Urinary bladder (tissue), 3 donors: ENCODE measurements at regions not wholly inside any gene's neighbourhood (a gene's known extent, or its start where the extent isn't known, plus 50 kb on each side); places are given as distances from the start of the nearest gene placed in this dataset.

ENCODE experiments used
- DNase-seq: peaks from one replicate; pipeline ENCODE4 v3.0.0-alpha.2; 2015; ENCODE audit errors: extremely low spot score
- H3K27ac ChIP-seq: one replicate; pipeline ENCODE4 v1.5.1; 2013; ENCODE audit warnings: low read depth, mild to moderate bottlenecking, moderate library complexity
- H3K36me3 ChIP-seq: one replicate; pipeline ENCODE4 v1.6.1; 2013; ENCODE audit warnings: mild to moderate bottlenecking, moderate library complexity; ENCODE audit not compliant: insufficient read depth
- H3K4me1 ChIP-seq: one replicate; pipeline ENCODE4 v1.6.1; 2013; ENCODE audit warnings: mild to moderate bottlenecking, moderate library complexity; ENCODE audit not compliant: insufficient read depth
- H3K4me3 ChIP-seq: one replicate; pipeline ENCODE4 v1.5.1; 2013; ENCODE audit warnings: low read depth, low read length
- WGBS: extraction: QIAGEN DNeasy Blood & Tissue Kit; methylation state at CpG from one replicate; pipeline ENCODE4 v1.1.7; 2013; 5-methylcytosine and 5-hydroxymethylcytosine counted together
- donor health status: healthy with polysubstance abuse.
- donor health status: healthy.

GRCh38 chr6:47391675-47392074 lies 82.0 kb upstream of the TNFRSF21 start:
- no peak for DNase-seq
- no peak overlapping the region for H3K27ac ChIP-seq
- H3K36me3 ChIP-seq: no peaks in the 10 kb centered on the region
- H3K4me3 ChIP-seq: no peak overlapping the region
- no peaks in the 10 kb centered on the region for H3K4me1 ChIP-seq

DNA sequence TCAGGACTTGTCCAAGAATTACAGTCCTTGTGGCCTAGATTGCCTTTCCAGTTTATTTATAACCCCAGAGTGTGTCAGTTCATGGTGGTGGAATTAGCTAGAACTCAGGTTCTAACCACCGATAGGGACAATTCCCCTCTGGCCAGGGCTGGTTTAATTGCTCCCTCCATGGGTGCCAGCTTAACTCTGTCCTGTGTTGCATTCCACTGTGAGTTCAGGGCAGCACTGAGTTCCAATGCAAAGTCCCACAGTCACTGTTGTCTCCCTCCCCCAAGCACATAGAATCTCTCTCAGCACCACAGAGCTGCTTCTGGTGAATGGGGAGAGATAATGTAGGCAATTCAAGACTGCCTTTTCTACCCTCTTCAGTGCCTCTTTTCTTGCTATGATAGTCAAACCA lies 82.5 kb upstream of the TNFRSF21 start:
- 90% methylated on average over 1 of the region's 1 CpG for WGBS
- H3K4me3 ChIP-seq: no peak overlapping the region
- H3K4me1 ChIP-seq: no peaks in the 10 kb centered on the region
- H3K27ac ChIP-seq: no peak overlapping the region
- no peaks in the 10 kb centered on the region for H3K36me3 ChIP-seq
- DNase-seq: no peak

DNA sequence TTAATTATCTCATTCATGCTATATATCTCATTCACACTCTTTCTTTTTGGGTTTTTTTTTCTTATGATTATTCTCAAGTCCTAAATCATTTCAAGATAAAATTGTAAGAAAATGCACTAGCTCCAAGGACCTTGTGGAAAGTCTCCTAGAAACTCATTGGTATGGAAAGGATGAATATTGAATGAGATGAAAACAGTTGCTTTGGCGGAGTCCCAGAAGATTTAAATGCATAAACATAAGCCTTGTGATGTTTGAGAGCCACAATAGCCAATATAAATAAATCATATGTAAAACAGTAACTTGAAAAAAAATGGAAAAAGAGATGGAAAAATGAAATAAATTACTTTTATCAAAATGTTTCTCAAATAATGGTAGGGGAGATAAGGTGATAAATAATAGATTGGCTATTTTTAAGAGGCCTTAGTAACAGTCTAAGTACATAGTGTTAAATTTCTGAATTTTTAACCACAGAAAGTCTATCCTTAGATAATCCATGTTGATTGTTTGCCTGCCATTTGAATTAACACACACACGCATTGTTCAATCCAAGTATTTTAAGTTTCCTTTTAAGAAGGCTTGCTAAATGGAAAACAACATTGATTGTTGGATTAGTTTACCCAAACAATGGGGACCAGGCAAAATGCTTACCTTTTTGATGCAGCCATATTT lies 81.1 kb upstream of the CD2AP start:
- H3K4me1 ChIP-seq: no peaks in the 10 kb centered on the region
- no peak overlapping the region for H3K4me3 ChIP-seq
- H3K36me3 ChIP-seq: no peaks in the 10 kb centered on the region
- no peak for DNase-seq
- H3K27ac ChIP-seq: no peak overlapping the region
- WGBS: 79% methylated on average over 2 of the region's 2 CpGs

DNA sequence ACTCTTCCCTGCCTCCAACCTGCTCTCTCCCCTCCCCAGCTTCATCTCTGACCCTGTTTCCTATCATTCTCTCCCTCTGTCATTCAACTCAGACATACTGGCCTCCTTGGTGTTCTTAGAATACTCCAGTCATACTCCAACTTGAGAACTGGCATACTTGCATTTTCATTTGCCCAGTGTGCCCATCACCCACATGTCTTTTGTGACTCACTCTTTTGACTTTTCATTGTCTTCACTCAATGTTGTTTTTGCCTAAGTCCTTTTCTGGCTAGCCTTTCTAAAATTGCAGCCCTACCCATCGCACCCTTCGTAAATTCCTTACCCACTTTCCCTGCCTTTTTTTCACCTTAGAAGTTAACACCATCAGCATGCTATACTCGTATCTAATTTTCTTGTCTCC lies 77.0 kb upstream of the CD2AP start:
- H3K36me3 ChIP-seq: no peaks in the 10 kb centered on the region
- H3K4me1 ChIP-seq: no peaks in the 10 kb centered on the region
- no peak for DNase-seq
- H3K27ac ChIP-seq: no peak overlapping the region
- WGBS: 94% methylated on average over 3 of the region's 3 CpGs
- H3K4me3 ChIP-seq: no peak overlapping the region

DNA sequence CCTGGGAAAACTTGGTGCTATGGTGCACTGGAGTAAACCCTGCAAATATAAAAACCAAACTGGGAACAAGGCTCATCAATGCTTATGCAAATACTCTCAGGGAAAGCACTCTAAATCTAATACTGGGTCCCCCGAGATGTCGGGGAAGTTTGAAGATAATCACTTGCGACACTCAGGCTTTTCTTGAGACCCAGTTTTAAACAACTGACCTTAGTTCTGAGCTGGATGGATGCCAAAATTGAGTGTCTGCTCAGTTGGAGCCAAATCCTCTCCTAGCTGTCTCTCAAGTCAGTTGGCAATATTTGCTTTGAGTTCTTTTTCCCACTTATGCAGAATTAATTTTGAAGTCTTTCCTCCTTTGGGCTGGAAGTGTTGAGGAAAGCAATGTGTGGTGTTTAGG lies 75.5 kb upstream of the CD2AP start:
- Histone ChIP-seq H3K36me3 (no peaks in the 10 kb centered on the region), H3K4me1 (no peaks in the 10 kb centered on the region), H3K4me3 (no peak overlapping the region), H3K27ac (no peak overlapping the region)
- DNase-seq: no peak
- 65% methylated on average over 3 of the region's 3 CpGs for WGBS

- no peak overlapping the region for H3K27ac ChIP-seq
- no peak overlapping the region for H3K4me3 ChIP-seq
- H3K36me3 ChIP-seq: no peaks in the 10 kb centered on the region
- WGBS: 90% methylated on average over 2 of the region's 2 CpGs
- H3K4me1 ChIP-seq: no peaks in the 10 kb centered on the region
- DNase-seq: no peak
These were observed 74.5 kb upstream of the CD2AP start for GRCh38 chr6:47403056-47403455.

GRCh38 chr6:47403801-47404200 lies 73.8 kb upstream of the CD2AP start:
- WGBS: 89% methylated on average over 2 of the region's 2 CpGs

GRCh38 chr6:47404435-47404834 lies 73.2 kb upstream of the CD2AP start:
- Histone ChIP-seq H3K4me1 (no peaks in the 10 kb centered on the region), H3K4me3 (no peak overlapping the region), H3K36me3 (no peaks in the 10 kb centered on the region), H3K27ac (no peak overlapping the region)
- WGBS: 76% methylated on average over 4 of the region's 4 CpGs
- DNase-seq: no peak

More at GRCh38 chr6:47403801-47404200, 73.8 kb upstream of the CD2AP start:
- Histone ChIP-seq H3K4me1 (no peaks in the 10 kb centered on the region), H3K4me3 (no peak overlapping the region), H3K27ac (no peak overlapping the region), H3K36me3 (no peaks in the 10 kb centered on the region)
- DNase-seq: no peak

- Histone ChIP-seq H3K36me3 (no peaks in the 10 kb centered on the region), H3K4me3 (no peak overlapping the region), H3K4me1 (no peaks in the 10 kb centered on the region), H3K27ac (no peak overlapping the region)
- 59% methylated on average over 5 of the region's 5 CpGs for WGBS
- no peak for DNase-seq
These were observed 72.3 kb upstream of the CD2AP start for GRCh38 chr6:47405273-47405672.

DNA sequence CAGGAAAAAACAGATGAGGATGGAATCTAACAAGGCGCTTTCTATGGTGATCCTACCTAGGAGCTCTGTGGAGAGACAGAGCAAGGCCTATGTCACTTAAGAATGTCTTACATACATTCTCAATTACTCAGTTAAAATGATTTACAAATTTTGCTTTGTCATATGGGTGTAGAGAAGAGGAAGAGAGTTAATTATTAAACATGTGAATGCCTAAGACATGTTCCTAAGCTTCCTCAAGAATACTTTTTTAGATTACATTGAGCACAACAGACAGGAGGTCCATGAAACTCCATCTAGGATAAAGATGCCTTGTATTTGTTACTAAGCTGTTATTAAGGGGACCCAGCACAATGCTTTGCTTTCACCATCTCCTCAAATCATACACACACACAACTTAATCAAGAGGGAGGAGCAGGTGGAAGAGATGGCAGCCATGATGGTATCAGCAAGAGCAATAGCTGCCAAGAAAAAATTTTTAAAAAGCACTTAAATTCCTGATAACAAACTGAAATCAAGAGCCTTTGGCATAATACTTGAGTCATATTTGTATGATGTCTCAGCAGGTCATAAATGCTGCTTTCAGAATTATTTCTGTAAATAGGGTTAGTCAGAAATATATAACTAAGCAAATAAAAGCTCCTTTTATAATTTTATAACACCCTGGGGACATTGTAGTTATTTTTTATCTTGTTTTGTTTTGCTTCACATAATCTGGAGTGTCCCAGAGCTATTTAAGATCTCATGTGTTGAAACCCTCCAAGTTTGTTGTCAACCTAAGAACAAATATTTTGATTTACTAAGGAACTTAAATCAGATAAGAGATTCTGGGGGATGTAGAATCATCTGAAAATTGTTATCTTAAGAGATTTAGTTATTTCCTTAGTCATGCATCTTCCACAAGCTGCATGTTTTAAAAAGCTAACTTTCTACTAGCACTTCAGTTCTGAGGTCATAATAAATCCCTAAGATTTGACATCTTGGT lies 70.0 kb upstream of the CD2AP start:
- Histone ChIP-seq H3K4me1 (no peaks in the 10 kb centered on the region), H3K4me3 (no peak overlapping the region), H3K36me3 (no peaks in the 10 kb centered on the region), H3K27ac (peak overlapping the region; percentile 23)
- WGBS: 97% methylated on average over 1 of the region's 1 CpG
- no peak for DNase-seq

- Histone ChIP-seq H3K4me1 (no peaks in the 10 kb centered on the region), H3K36me3 (no peaks in the 10 kb centered on the region), H3K4me3 (peak overlapping the region; percentile 50), H3K27ac (no peak overlapping the region)
- DNase-seq: peak; percentile 67
- 14% methylated on average over 4 of the region's 4 CpGs for WGBS
These were observed 63.7 kb upstream of the CD2AP start for GRCh38 chr6:47413752-47414422.

DNA sequence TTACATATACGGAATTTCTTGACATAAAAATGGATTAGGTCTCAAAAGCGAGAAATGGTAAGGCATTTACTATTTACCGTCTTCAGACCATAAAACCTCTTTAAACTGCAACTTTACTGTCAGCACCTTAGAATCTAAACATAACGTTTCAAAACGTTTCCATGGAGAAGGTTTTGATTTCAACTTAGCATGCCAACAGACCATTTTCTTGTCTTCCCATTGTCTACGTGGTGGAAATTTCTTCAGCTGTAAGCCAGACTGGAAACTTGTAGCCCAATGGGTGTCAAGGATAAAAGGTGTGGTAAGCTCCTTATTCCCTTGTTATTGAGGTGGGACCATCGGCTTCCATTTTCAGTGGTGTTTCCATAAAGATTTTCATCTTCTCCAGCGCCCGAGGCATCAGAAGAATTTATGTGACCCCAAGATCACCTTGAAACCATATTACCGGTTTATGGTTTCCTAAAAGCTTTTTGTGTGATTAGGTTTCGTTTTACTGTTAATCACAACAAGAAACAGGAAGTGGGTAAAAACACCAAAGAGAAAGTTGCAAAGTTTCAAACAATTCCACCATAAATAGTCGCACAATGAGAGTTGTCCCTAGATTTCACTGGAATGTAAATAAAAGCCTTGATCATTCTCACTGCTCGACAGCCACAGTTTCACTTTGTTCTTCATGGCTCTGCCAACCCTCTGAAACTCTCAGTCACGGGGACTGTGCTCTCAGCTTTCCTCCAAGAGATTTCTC lies 63.0 kb upstream of the CD2AP start:
- Histone ChIP-seq H3K36me3 (no peaks in the 10 kb centered on the region), H3K4me3 (peak overlapping the region; percentile 50), H3K4me1 (no peaks in the 10 kb centered on the region), H3K27ac (peak overlapping the region; percentile 76)
- DNase-seq: no peak
- WGBS: 6% methylated on average over 14 of the region's 14 CpGs
